T follicular helper cell (primary cell): ENCODE measurements at regions not wholly inside any gene's neighbourhood (a gene's known extent, or its start where the extent isn't known, plus 50 kb on each side); places are given as distances from the start of the nearest gene placed in this dataset.

Source experiments
- DNase-seq: peaks from one replicate; pipeline ENCODE4 v3.0.0-alpha.2; 2020; ENCODE audit warnings: low read depth

DNA sequence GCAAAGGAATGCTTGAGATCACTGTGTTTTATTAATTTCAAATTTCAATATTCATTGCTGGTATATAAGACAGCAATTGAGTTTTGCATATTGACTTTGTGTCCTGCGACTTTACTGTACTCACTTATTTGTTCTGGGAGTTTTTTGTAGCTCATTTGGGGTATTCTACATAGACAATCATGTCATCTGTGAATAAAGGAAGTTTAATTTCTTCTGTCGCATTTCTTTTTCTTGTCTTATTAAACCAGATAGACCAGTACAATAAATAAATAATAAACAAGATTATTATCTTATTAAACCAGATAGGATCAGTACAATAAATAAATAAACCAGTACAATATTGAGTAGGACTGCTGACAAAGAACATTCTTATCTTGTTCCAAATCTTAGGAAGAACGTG lies 448.2 kb downstream of the RPS24 start:
- DNase-seq: no peak

DNA sequence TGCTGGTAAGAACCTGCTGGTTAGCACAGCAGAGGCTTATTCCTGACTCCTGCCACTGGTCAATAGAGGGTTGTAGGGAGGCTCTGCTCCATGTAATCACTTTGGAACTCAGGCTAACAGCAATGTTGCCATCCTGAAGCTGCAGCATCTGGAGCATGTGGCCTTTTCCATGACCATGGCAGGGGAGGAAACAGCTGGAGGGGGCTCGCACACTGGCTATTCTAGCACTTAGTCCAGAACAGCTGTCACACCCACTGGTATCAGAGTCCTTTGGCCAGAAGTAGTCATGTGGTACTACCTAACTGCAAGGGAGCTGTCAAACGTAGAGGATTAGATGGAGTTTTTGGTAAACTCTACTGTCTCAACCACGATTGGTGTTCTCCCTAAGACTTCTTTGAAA lies 450.0 kb downstream of the RPS24 start:
- DNase-seq: no peak

DNA sequence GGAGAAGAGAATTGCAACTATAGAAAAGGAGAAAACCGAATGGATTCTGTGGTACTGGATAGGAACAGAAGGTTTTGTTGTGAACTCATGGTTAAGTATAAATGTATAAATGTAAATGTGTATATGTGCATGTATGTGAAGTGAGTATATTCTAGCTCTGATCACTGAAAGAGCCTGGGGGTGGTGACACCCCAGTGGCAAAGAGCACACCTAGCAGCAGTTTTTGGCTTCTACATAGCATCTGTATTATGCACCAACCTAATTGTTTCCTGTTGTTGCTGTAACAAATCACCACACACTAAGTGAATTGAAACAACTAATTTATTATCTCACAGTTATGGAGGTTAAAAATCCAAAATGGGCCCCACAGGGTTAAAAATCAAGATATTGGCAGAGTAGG lies 455.4 kb downstream of the RPS24 start:
- DNase-seq: no peak

- DNase-seq: no peak
These were observed 458.1 kb downstream of the RPS24 start for GRCh38 chr10:78491812-78492211.

DNA sequence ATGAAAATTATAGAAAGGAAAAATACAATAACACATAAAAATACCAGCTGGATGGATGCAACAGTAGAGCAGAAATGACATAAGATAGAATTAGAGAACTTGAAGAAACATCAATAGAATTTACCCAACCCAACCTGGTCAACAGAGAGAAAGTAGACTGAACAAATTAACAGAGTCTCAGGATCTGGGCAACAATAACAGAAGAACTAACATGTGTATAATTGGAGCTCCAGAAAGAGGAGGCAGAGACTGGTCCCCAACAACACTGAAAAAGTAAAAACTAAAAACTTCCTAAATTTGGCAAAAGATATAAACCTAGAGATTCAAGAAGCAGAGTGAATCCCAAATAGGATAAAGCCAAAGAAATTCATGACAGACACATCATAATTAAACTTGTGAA lies 458.8 kb downstream of the RPS24 start:
- no peak for DNase-seq

GRCh38 chr10:78494179-78494578 lies 460.5 kb downstream of the RPS24 start:
- DNase-seq: no peak

- no peak for DNase-seq
These were observed 468.7 kb downstream of the RPS24 start for GRCh38 chr10:78502210-78502936.

DNA sequence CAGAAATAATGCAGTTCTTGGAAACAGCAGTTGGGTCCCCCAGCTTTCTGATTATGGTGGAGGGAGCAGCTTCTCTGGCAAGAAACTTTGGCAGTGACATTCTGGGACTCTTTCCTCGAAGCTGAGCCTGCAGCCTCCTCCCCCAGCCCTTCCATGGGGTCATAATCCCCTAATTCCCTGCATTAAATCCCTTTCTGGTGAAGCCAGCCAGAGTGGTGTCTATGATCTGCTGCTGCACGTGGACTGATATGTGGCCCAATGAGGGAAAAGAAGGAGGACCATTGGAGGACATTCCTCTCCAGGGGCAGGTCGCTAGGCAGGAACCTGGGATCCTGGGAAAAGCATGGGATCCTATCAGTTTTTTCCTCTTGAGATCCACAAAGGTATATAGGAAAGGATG lies 470.5 kb downstream of the RPS24 start:
- DNase-seq: no peak

GRCh38 chr10:78505657-78506056 lies 472.0 kb downstream of the RPS24 start:
- DNase-seq: no peak

GRCh38 chr10:78506614-78507013 lies 473.0 kb downstream of the RPS24 start:
- no peak for DNase-seq

- no peak for DNase-seq
These were observed 474.0 kb downstream of the RPS24 start for GRCh38 chr10:78507510-78508160.

- no peak for DNase-seq
These were observed 475.5 kb downstream of the RPS24 start for GRCh38 chr10:78508955-78509748.

DNA sequence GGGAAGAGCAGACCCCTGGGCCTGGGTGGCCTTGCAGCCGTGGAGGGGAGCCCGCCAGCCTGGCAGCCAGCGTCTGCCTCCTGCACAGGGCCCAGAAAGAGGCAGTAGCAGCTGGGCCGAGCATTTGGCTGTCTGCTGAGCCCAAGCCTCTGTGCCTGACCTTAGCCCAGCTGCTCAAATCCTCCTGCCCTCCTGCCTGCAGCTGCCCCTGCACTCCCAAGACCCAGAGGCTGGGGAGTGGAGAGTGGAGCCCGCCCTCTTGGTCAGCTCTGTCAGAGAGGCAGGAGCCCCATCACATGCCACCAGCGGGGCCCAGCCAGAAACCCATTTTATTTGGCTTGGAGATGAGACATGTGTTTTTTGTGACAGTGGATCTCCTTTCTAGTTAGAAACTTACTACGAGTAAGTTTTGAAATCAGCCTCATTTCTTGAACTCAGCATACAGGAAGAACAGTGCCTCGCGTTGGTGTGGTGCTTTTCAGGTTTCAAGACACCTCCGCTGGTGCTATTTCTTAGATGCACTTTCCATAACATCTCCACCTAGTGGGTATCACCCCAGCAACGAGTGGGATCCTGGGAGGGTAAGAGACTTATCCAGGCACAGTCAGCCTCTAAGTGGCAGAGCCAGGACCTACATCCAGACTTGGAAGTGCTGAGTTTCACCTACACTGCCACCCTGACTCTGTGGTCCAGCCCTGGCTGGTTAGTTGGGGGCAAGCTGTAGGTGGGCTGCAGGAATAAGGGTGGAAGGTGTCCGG lies 477.1 kb downstream of the RPS24 start:
- no peak for DNase-seq

DNA sequence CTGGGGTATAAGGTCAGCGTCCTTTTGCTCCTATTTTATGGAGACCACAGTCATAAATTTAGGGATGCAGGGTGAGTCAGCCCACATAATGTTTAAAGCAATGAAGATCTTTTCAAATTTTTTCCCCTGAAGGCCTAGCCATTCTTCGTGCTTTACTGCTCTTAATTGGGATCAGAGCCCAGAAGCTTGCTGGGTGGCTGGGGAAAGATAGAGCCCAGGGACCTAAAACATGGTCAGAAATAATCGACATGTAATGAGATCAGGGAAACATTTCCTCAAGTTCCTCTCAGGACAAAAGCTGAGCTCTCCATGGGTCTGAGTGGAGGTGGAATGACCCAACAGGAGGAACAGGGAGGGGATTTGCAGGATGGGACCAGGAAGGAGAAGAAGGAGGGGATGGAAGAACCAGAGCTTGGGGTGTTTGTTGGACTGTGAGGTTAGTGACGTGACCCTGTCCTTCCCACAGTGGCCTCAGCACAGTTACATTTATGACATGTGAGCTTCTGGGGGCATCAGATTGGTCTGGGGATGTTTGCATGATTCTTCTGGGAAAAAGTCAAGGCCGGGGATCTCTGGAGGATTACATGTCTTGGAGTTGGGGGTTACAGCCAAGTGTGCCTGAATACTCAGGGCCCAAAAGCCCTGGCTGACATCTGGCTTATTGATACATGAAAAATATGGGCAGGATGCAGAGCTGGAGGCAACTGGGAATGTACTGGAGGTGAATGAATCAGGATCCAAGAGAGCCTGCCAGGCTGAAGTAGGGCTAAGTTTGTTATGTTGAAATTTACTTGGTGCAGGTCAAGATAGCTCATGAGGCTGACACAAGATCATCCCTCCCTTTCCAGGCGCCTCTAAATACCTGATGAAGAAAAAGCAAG lies 477.9 kb downstream of the RPS24 start:
- DNase-seq: no peak

DNA sequence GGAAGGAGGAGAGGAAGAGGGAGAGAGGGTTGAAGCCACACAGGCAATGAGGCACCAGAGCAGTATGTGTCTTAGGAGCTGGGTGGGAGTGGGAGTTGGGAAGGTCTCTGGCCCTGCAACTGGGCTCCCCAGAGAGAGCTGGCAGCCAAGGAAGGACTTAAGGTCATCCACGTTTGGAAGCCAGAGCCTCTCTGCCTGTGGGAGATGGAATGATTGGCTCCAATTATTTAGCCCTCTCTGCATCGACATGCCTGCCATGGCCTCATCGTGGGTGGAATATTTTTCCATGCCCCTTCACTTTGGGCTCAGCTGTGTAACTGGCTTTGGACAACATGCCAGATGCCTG lies 478.5 kb downstream of the RPS24 start:
- DNase-seq: no peak

DNA sequence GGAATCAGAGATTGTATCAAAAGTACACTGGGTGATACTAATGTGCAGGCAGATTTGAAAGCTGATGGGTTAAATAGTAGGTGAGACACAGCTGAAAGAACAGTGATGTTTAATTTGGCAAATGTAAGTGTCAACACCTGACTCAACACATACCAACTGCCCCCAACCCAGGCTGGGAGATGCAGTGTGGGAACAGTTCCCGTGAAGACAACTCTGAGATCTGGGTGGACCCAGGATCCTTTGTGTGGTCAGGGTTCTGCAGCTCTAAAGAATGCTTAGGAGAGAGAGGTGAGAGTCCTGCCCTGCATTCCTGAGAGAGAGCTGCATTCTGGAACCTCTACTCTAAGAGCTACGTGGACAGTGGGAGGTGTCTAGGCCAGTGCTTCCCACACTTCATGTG lies 479.7 kb downstream of the RPS24 start:
- DNase-seq: no peak

GRCh38 chr10:78513986-78514385 lies 480.3 kb downstream of the RPS24 start:
- no peak for DNase-seq

GRCh38 chr10:78514459-78514858 lies 480.8 kb downstream of the RPS24 start:
- no peak for DNase-seq

DNA sequence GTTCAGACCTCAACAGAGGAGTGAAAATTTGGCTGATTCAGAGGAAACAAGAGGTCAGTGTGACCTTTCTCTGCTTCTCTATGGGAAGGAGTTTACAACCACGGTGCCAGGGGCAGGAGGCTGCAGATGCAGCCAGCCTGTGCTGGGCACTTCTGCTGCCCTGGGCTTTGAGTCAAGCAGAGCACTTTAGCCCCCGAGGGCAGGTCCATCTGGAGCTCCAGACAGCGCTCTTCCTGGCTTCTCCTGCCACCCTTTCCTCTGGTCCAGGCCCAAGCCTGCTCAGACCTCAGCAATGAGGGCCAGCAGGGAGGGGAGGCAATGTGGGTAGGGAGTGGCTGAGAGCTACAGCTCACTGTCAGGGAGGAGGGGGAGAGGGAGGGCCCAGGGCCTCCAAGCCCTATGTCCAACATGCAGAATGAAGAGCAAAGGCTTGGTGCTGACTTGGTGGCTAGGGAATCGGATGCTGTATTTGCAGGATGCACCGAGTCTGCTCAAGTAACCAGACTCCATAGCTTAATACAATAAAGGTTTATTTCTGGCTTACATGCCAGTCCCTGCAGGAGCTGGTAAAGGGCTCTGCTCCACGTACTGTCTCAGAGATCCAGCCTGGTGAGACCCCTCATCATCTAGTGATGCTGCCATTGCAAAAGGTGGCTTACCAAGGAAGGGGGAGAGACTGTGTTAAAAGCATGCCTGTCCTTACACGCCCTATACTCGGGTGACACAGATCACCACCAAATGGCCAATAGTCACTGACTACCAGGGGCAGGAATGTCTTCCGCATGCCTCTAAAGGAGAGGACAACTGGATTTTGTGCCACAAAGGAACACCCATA lies 481.6 kb downstream of the RPS24 start:
- no peak for DNase-seq

DNA sequence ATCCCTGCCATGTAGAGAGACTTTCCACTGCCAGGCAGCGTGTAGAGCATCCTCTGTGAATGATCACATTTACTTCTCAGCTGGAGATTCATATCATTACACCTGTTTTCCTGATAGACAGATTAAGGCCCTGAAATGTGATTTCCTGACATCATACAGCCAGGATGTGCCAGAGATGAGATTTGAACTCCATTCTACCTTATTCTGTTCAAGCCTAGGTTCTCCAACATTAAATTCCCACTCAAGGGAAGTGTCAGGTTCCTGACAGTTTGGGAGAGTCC lies 482.1 kb downstream of the RPS24 start:
- no peak for DNase-seq

GRCh38 chr10:78516236-78516635 lies 482.6 kb downstream of the RPS24 start:
- no peak for DNase-seq
